ENCODE measurements at regions not wholly inside any gene's neighbourhood (a gene's known extent, or its start where the extent isn't known, plus 50 kb on each side); places are given as distances from the start of the nearest gene placed in this dataset.
A peak's percentile ranks its signal among the peaks of the same experiment; 100 is the strongest.

DNA sequence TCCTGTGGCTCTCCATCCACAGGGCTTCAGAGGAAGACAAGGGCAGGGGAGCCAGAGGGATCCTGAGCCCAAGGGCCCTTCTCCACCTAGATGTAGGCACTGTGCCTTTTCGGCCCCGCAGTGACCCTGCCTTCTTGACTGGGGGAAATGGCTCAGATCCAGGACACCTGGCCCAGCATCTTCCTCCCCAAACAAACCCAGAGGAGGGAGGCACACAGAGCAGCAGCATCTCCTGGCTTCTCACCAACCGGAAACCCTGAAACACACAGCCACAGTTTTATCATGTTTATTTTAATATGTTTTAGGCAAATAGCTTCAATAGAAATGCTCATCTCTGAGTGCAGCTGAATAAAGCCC lies 84.5 kb upstream of the LRFN2 start:
- no peak overlapping the region for H3K4me3 ChIP-seq
- no peaks in the 10 kb centered on the region for H3K27me3 ChIP-seq
- no peaks in the 10 kb centered on the region for H3K36me3 ChIP-seq
- no peaks in the 10 kb centered on the region for H3K9me3 ChIP-seq
- H3K27ac ChIP-seq = no peak overlapping the region
- ATAC-seq (ENCODE audit: low FRiP score in 2 of 2) = no peak
- no peak for DNase-seq
- H3K4me1 ChIP-seq = no peaks in the 10 kb centered on the region
- TF ChIP-seq, protein P1, sequence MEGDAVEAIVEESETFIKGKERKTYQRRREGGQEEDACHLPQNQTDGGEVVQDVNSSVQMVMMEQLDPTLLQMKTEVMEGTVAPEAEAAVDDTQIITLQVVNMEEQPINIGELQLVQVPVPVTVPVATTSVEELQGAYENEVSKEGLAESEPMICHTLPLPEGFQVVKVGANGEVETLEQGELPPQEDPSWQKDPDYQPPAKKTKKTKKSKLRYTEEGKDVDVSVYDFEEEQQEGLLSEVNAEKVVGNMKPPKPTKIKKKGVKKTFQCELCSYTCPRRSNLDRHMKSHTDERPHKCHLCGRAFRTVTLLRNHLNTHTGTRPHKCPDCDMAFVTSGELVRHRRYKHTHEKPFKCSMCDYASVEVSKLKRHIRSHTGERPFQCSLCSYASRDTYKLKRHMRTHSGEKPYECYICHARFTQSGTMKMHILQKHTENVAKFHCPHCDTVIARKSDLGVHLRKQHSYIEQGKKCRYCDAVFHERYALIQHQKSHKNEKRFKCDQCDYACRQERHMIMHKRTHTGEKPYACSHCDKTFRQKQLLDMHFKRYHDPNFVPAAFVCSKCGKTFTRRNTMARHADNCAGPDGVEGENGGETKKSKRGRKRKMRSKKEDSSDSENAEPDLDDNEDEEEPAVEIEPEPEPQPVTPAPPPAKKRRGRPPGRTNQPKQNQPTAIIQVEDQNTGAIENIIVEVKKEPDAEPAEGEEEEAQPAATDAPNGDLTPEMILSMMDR (IDR thresholded peaks at IDR 0.05) = no peak
- TF ChIP-seq EP300 (IDR thresholded peaks at IDR 0.05) (no peak), POLR2AphosphoS5 (IDR thresholded peaks at IDR 0.05) (no peak), POLR2A (IDR thresholded peaks at IDR 0.05) (no peak)
- 49 to 69% methylated on average over 3 of the region's 3 CpGs for WGBS, 2 donors

DNA sequence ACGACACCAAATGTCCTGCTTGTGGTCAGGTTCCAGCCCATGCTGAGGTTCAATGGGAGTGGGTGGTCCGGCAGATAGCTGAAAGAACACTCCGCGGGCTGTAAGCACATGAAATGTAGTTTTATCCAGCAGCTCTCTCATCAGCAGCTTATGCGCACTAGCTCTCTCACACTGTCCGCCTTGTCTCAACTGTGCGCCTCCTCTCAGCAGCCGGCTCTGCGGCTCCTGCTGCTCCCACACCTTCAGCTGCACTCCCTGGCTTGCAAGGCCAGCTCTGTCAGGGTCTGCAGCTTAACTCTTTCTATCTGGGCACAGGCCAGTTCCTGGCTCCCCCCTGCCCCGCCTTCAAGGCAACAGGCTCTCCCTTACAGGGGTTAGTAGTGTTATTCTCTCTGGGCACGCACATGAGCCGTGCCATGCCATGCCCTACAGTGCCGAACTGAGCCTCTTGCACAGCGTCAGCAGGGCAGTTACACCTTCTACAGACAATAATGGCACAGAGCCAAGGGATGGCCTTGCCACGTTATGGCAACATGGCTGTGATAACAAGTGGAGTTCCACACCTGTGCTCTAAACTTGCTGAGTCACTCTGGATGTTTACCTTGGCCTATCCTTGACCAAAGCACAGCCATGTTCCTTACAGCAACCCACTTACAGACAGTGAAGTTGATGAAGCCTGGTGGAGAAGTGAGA lies 84.0 kb upstream of the LRFN2 start:
- DNase-seq (peak in 1 of 2 donors; percentile 18), ATAC-seq (ENCODE audit: low FRiP score in 2 of 2) (no peak)
- peaks cover 0 to 3% (median 1%) of the 10 kb centered on the region in 4 donors for H3K9me3 ChIP-seq
- H3K4me3 ChIP-seq = no peak overlapping the region
- no peaks in the 10 kb centered on the region for H3K27me3 ChIP-seq
- no peaks in the 10 kb centered on the region for H3K36me3 ChIP-seq
- TF ChIP-seq POLR2AphosphoS5 (IDR thresholded peaks at IDR 0.05) = no peak
- no peaks in the 10 kb centered on the region for H3K4me1 ChIP-seq
- no peak overlapping the region for H3K27ac ChIP-seq
- WGBS, 2 donors = 77 to 85% methylated on average over 11 to 15 of the region's 15 CpGs

DNA sequence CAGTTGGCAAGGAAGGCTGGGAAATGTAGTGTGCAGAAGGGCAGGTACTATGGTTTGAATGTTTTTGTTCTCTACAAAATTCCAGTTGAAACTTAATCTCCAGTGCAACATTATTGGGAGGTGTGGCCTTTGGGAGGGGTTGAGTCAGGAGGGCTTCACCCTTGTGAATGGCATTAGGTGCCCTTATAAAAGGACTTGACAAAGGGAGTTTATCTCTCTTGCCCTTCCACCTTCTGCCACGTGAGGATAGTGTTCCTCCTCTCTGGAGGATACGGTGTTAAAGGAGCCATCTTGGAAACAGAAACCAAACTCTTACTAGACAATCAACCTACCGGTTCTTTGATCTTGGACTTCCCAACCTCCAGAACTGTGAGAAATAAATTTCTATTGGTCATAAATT lies 82.2 kb upstream of the LRFN2 start:
- TF ChIP-seq POLR2A (IDR thresholded peaks at IDR 0.05) (no peak), EP300 (IDR thresholded peaks at IDR 0.05) (no peak), POLR2AphosphoS5 (IDR thresholded peaks at IDR 0.05) (no peak)
- TF ChIP-seq, protein P1 (IDR thresholded peaks at IDR 0.05) = no peak
- Histone ChIP-seq H3K27ac (no peak overlapping the region), H3K4me3 (no peak overlapping the region), H3K4me1 (no peaks in the 10 kb centered on the region), H3K9me3 (peaks cover 4 to 20% (median 17%) of the 10 kb centered on the region in 4 donors), H3K36me3 (no peaks in the 10 kb centered on the region), H3K27me3 (no peaks in the 10 kb centered on the region)
- 78 to 83% methylated on average over 3 of the region's 3 CpGs for WGBS, 2 donors
- ATAC-seq (ENCODE audit: low FRiP score in 2 of 2) (no peak), DNase-seq (no peak)

DNA sequence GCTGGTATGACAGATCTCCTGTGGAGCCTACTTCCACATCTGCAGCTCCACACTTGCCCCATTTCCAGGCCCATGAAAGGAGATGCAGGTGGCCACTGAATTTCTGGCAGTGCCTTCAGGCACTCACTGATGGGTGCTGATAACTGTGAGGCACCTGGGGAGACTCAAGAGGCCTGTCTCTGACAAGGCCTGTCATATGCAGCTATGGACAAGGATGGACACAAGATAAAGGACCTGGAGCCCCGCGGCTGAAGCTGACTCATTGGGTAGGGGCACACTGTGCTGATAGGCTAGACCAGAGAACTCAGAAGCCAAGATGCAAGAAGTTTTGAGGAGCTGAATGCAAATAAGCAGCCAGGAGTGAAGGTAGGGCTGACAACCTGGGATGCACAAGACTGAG lies 81.0 kb upstream of the LRFN2 start:
- TF ChIP-seq, protein P1 (IDR thresholded peaks at IDR 0.05) = no peak
- TF ChIP-seq POLR2A (IDR thresholded peaks at IDR 0.05) (no peak), EP300 (IDR thresholded peaks at IDR 0.05) (no peak), POLR2AphosphoS5 (IDR thresholded peaks at IDR 0.05) (no peak)
- Histone ChIP-seq H3K27me3 (no peaks in the 10 kb centered on the region), H3K36me3 (no peaks in the 10 kb centered on the region), H3K4me1 (no peaks in the 10 kb centered on the region), H3K27ac (no peak overlapping the region), H3K9me3 (peaks cover 7 to 31% (median 24%) of the 10 kb centered on the region in 4 donors), H3K4me3 (no peak overlapping the region)
- DNase-seq (no peak), ATAC-seq (ENCODE audit: low FRiP score in 2 of 2) (no peak)
- 90 to 100% methylated on average over 2 of the region's 2 CpGs for WGBS, 2 donors

DNA sequence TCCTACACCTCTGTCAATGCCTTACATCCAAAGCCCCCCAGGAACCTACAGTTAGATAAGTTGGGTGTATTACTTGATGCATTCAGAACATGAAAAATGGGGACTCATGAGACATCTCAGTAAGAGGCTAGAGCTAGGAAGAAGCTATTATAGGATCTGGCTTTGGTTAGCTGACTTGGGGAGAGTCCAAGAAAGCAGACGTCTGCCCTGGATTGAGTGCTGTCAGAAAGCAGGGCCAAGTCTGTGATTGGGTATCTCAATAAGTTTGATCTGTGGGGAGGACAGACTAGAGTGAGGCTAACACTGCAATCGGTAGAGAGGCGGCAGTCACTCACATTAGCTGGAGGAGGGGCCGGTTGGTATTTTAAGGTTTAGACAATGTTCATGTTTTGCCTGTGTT lies 79.4 kb upstream of the LRFN2 start:
- no peaks in the 10 kb centered on the region for H3K27me3 ChIP-seq
- H3K4me3 ChIP-seq = no peak overlapping the region
- no peaks in the 10 kb centered on the region for H3K36me3 ChIP-seq
- WGBS, 2 donors = 63 to 69% methylated on average over 4 of the region's 4 CpGs
- H3K9me3 ChIP-seq = peaks cover 7 to 31% (median 24%) of the 10 kb centered on the region in 4 donors
- no peaks in the 10 kb centered on the region for H3K4me1 ChIP-seq
- TF ChIP-seq, protein P1 (IDR thresholded peaks at IDR 0.05) = no peak
- TF ChIP-seq POLR2AphosphoS5 (IDR thresholded peaks at IDR 0.05) (no peak), POLR2A (IDR thresholded peaks at IDR 0.05) (no peak), EP300 (IDR thresholded peaks at IDR 0.05) (no peak)
- DNase-seq = no peak
- no peak for ATAC-seq (ENCODE audit: low FRiP score in 2 of 2)
- no peak overlapping the region for H3K27ac ChIP-seq
